Right atrium auricular region (tissue), 2 donors: ENCODE measurements at regions not wholly inside any gene's neighbourhood (a gene's known extent, or its start where the extent isn't known, plus 50 kb on each side); places are given as distances from the start of the nearest gene placed in this dataset.

Source experiments
- DNase-seq: peaks from one replicate; pipeline ENCODE4 v3.0.0-alpha.2; 2019; ENCODE audit warnings: low spot score
- H3K27ac ChIP-seq, 2 donors: fragments of 200-600 bp; sonication (generic); 1 replicate in 1 of 2; 2 replicates in 1 of 2; pipeline ENCODE4 v1.5.1; 2016 to 2019
- H3K27me3 ChIP-seq, 2 donors: fragments of 200-600 bp; sonication (generic); one replicate each; pipeline versions ENCODE4 v1.5.1 to v1.6.0; 2017 to 2019
- H3K36me3 ChIP-seq: fragments of 200-600 bp; sonication (generic); one replicate; pipeline ENCODE4 v1.5.1; 2016
- H3K4me1 ChIP-seq, 2 donors: fragments of 200-600 bp; sonication (generic); one replicate each; pipeline versions ENCODE4 v1.5.1 to v1.6.0; 2017 to 2019
- H3K4me3 ChIP-seq, 2 donors: fragments of 200-600 bp; sonication (generic); 1 replicate in 1 of 2; 2 replicates in 1 of 2; pipeline ENCODE4 v1.5.1; 2017 to 2019; ENCODE audit warnings: mild to moderate bottlenecking in 1 of 2, moderate library complexity in 1 of 2
- H3K9me3 ChIP-seq, 2 donors: fragments of 200-600 bp; sonication (generic); one replicate each; pipeline ENCODE4 v1.5.1; 2019
- TF ChIP-seq, protein P1 (sequence below), 2 donors: fragments of 200-600 bp; sonication (generic); IDR thresholded peaks; one replicate each; pipeline ENCODE4 v1.5.1; 2019; ENCODE audit warnings: antibody characterized with exemption in 2 of 2

DNA sequence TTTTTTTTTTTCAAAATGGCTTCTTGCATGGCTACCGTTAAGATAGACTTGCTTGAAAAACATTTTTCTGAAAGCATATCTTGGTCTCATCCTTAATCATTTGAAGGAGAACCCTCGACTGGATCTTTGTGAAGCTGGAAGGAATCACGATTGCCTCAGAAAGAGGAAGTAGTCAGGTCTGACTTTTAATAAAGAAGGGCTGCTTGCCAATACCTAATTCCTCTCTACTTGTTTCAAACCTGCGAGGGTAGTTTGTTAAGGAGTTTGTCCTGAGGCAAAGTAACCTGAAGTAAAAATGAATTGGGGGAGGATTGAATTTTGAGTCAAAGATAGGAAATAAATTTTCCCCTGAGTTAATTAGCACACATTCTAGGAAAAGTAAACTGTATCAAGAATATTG is 288.1 kb upstream of the MAP3K7 start:
- Histone ChIP-seq H3K27ac (no peak overlapping the region), H3K36me3 (no peaks in the 10 kb centered on the region), H3K9me3 (no peaks in the 10 kb centered on the region), H3K4me3 (no peak overlapping the region), H3K27me3 (no peaks in the 10 kb centered on the region), H3K4me1 (no peaks in the 10 kb centered on the region)
- TF ChIP-seq, protein P1, sequence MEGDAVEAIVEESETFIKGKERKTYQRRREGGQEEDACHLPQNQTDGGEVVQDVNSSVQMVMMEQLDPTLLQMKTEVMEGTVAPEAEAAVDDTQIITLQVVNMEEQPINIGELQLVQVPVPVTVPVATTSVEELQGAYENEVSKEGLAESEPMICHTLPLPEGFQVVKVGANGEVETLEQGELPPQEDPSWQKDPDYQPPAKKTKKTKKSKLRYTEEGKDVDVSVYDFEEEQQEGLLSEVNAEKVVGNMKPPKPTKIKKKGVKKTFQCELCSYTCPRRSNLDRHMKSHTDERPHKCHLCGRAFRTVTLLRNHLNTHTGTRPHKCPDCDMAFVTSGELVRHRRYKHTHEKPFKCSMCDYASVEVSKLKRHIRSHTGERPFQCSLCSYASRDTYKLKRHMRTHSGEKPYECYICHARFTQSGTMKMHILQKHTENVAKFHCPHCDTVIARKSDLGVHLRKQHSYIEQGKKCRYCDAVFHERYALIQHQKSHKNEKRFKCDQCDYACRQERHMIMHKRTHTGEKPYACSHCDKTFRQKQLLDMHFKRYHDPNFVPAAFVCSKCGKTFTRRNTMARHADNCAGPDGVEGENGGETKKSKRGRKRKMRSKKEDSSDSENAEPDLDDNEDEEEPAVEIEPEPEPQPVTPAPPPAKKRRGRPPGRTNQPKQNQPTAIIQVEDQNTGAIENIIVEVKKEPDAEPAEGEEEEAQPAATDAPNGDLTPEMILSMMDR (IDR thresholded peaks at IDR 0.05), result no peak
- DNase-seq, result no peak

DNA sequence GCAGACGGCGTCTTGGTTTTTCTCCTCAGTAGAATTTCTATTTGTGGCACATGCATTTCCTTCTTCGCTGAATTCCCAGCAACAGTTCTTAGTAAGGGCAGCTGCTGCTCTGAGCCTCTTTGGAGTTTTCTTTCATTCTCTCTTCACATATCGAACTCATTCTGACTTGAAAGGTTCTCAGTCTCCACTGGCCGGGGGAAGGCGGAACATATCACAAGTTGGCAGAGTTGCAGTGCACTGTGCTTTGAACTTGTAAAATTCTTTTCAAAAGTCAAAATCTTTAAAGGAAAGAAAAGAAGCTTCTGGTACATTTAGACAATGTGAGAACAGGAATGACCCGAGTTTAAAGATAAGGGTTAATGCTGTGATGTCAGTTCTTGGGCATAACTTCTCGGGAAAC is 286.1 kb upstream of the MAP3K7 start:
- no peak overlapping the region for H3K4me3 ChIP-seq
- H3K27ac ChIP-seq, result no peak overlapping the region
- no peaks in the 10 kb centered on the region for H3K4me1 ChIP-seq
- no peaks in the 10 kb centered on the region for H3K36me3 ChIP-seq
- no peaks in the 10 kb centered on the region for H3K9me3 ChIP-seq
- no peak for DNase-seq
- no peaks in the 10 kb centered on the region for H3K27me3 ChIP-seq
- TF ChIP-seq, protein P1 (IDR thresholded peaks at IDR 0.05), result no peak

DNA sequence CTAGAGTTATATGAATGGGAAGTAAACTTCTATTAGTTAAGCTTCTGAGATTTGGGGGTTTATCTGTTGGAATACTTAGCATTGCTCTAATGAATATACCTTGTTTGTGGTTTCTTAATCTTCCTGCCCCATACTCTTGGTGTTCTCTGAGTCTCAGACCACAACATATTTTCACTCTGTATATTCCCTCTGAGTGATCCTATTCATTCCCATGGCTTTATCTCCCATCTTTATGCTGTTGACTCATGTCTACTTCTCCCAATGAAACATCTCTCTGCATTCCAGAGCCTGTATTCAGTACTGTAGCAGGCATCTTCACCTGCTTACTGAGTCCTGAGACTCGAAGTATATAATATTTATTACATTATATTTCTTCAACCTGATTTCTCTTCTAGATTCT is 283.7 kb upstream of the MAP3K7 start:
- DNase-seq, result no peak
- no peak overlapping the region for H3K4me3 ChIP-seq
- TF ChIP-seq, protein P1 (IDR thresholded peaks at IDR 0.05), result no peak
- no peaks in the 10 kb centered on the region for H3K36me3 ChIP-seq
- H3K27me3 ChIP-seq, result no peaks in the 10 kb centered on the region
- H3K9me3 ChIP-seq, result no peaks in the 10 kb centered on the region
- H3K27ac ChIP-seq, result no peak overlapping the region
- no peaks in the 10 kb centered on the region for H3K4me1 ChIP-seq

DNA sequence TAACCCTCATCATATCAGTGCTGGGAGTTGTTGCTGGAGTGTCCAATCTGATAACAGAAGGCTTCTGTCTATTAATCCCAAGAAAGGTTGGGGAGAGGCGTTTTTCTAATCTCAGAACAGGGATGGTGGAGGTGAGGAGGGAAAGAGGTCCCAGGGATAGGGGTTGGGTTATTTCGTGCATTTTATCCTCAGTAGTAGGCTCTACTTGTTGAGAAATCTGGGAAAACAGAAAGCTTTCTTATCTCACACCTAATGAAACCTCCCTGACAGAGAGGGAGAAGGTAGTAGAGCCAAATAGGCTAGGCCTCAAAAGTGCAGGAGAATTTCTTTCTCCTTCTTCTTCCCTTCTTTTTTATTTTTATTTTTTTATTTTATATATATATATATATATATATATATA is 281.8 kb upstream of the MAP3K7 start:
- H3K9me3 ChIP-seq, result no peaks in the 10 kb centered on the region

DNA sequence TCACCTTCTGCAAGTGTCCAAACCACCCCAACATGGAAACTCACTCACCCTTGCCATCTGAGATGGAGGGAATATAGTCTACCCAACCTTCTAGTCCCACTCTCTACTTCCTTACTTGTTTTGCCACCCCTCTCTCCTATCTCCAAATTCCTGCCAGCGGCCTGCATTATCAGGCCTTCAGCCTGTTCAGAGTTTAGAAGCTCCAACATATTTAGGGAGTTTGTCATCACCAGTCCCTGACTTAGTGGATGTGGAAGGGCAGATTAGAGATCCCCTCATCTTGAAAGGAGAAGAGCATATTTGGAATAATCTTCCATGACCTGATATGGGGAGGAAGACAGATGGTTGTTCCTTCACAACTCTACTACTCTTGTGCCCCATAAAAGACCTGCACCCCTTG is 281.4 kb upstream of the MAP3K7 start:
- H3K4me3 ChIP-seq, result no peak overlapping the region
- no peaks in the 10 kb centered on the region for H3K4me1 ChIP-seq
- no peaks in the 10 kb centered on the region for H3K9me3 ChIP-seq
- no peak for DNase-seq
- TF ChIP-seq, protein P1 (IDR thresholded peaks at IDR 0.05), result no peak
- H3K27ac ChIP-seq, result no peak overlapping the region
- H3K36me3 ChIP-seq, result no peaks in the 10 kb centered on the region
- H3K27me3 ChIP-seq, result no peaks in the 10 kb centered on the region

More for the DNA sequence above, 281.8 kb upstream of the MAP3K7 start:
- no peak for DNase-seq
- Histone ChIP-seq H3K27me3 (no peaks in the 10 kb centered on the region), H3K4me1 (no peaks in the 10 kb centered on the region), H3K36me3 (no peaks in the 10 kb centered on the region), H3K4me3 (no peak overlapping the region), H3K27ac (no peak overlapping the region)
- TF ChIP-seq, protein P1 (IDR thresholded peaks at IDR 0.05), result no peak

DNA sequence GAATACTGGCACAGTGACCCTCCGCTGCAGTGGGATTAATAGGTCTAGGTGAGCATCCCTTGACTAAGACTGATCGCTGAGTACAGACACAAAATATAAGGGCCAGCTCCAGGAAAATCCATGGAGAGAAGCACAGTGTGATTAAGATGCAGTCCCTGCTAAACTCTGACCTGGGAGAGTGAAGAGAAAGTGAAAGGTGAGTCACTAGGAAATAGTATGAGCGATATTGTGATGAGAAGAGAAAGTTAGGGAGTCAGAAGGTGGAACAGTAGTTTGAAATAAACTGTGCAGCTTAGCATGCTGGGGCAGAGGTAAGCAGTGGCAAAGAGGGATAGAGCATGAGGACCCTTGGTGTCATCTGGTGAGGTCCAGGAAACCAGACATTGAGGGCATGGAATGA is 278.6 kb upstream of the MAP3K7 start:
- Histone ChIP-seq H3K4me1 (no peaks in the 10 kb centered on the region), H3K27ac (no peak overlapping the region), H3K36me3 (no peaks in the 10 kb centered on the region), H3K27me3 (no peaks in the 10 kb centered on the region), H3K4me3 (no peak overlapping the region), H3K9me3 (no peaks in the 10 kb centered on the region)
- TF ChIP-seq, protein P1 (IDR thresholded peaks at IDR 0.05), result no peak
- no peak for DNase-seq
